ENCODE measurements at regions not wholly inside any gene's neighbourhood (a gene's known extent, or its start where the extent isn't known, plus 50 kb on each side); places are given as distances from the start of the nearest gene placed in this dataset.

DNA sequence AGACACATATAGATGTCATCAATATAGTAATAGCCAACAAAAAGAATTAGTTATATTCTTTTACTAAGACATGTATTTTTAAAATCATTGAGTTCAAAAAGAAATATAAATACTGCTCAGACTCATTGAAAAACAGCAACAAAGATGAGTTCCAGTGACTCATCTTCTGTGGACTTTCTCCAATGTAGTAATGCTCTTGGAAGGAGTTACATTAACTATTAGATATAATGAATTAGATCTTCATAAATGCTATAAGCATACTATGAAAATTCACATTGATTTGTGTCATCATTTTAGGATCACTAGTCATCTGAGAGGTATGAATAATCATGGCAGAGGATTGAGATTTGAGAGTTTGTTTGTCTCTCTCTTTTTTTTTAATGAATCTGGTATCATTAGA lies 547.8 kb upstream of the PCDH7 start:
- TF ChIP-seq GABPA (IDR thresholded peaks at IDR 0.05; ENCODE audit: borderline replicate concordance, insufficient read depth, low read length): no peak
- TF ChIP-seq CTCF (IDR thresholded peaks at IDR 0.05; ENCODE audit: control extremely low read depth in 1 of 3, insufficient read depth in 1 of 3, low read depth in 1 of 3, low read length in 3 of 3): no peak
- TF ChIP-seq TAF1 (IDR thresholded peaks at IDR 0.05; ENCODE audit: low read depth, low read length): no peak
- TF ChIP-seq RAD21 (IDR thresholded peaks at IDR 0.05 in 1 of 2, conservative IDR thresholded peaks at IDR 0.05 in 1 of 2; ENCODE audit: low read depth in 2 of 2, low read length in 2 of 2): no peak
- no peak for TF ChIP-seq POLR2AphosphoS5 (IDR thresholded peaks at IDR 0.05; ENCODE audit: low read depth, low read length)
